ENCODE measurements at regions not wholly inside any gene's neighbourhood (a gene's known extent, or its start where the extent isn't known, plus 50 kb on each side); places are given as distances from the start of the nearest gene placed in this dataset.

DNA sequence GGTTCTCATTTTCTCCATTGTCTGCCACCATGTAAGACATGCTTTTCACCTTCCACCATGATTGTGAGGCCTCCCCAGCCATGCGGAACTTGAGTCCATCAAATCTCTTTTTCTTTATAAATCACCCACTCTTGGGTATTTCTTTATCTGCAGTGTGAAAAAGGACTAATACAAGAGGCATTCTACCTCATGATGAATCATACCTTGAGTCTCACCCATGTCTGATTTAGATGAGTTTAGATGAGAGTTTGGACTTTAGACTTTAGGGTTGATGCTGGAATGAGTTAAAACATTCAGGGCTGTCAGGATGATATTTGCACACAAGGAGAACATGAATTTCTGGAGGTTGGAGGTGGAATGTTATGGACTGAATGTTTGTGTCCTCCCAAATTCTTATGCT, 545.6 kb downstream of the C6orf118 start:
- no peak overlapping the region for H2AK9ac ChIP-seq (replicated peaks; ENCODE audit: low read depth, low read length, poor library complexity)
- no peak overlapping the region for H4K5ac ChIP-seq (ENCODE audit: low read depth, low read length)
- no peak overlapping the region for H3K27ac ChIP-seq (ENCODE audit: insufficient read depth, low read length)
- H3K4me3 ChIP-seq (ENCODE audit: insufficient read depth, low read depth, low read length) = no peak overlapping the region
- dilution Hi-C loops (cut with HindIII; ENCODE audit: low sequenced_read_pairs, unreplicated experiment) (no loop called here), in situ Hi-C loops (cut with MboI; ENCODE audit: low sequenced_read_pairs) (no loop called here), intact Hi-C loops (cut with micrococcal nuclease) (no loop called here)
- no peak overlapping the region for H3K14ac ChIP-seq (replicated peaks; ENCODE audit: low read depth, low read length)
- H3K36me3 ChIP-seq (ENCODE audit: control insufficient read depth, insufficient read depth, low read length) = no peaks in the 10 kb centered on the region
- TF ChIP-seq MXI1 (IDR thresholded peaks at IDR 0.05; ENCODE audit: borderline replicate concordance, low read depth, low read length) (no peak), MAZ (IDR thresholded peaks at IDR 0.05; ENCODE audit: borderline replicate concordance, low read depth, low read length) (no peak), NFE2L2 (IDR thresholded peaks at IDR 0.05; ENCODE audit: low read depth, low read length) (no peak), RCOR1 (IDR thresholded peaks at IDR 0.05; ENCODE audit: insufficient replicate concordance, low read length) (no peak), ELK1 (IDR thresholded peaks at IDR 0.05; ENCODE audit: borderline replicate concordance, low read depth, low read length) (no peak), RFX5 (IDR thresholded peaks at IDR 0.05; ENCODE audit: low read depth, low read length) (no peak), CTCF (conservative IDR thresholded peaks at IDR 0.05; ENCODE audit: low read depth, low read length) (no peak), MAFK (IDR thresholded peaks at IDR 0.05; ENCODE audit: low read depth, low read length) (no peak), CHD1 (IDR thresholded peaks at IDR 0.05; ENCODE audit: low read depth, low read length) (no peak), POLR2A (IDR thresholded peaks at IDR 0.05; ENCODE audit: low read depth, low read length) (no peak), CEBPB (IDR thresholded peaks at IDR 0.05; ENCODE audit: low read depth, low read length) (no peak), RAD21 (IDR thresholded peaks at IDR 0.05; ENCODE audit: low read length) (no peak), FOS (IDR thresholded peaks at IDR 0.05; ENCODE audit: low read depth, low read length) (no peak)
- TF ChIP-seq, protein P1, sequence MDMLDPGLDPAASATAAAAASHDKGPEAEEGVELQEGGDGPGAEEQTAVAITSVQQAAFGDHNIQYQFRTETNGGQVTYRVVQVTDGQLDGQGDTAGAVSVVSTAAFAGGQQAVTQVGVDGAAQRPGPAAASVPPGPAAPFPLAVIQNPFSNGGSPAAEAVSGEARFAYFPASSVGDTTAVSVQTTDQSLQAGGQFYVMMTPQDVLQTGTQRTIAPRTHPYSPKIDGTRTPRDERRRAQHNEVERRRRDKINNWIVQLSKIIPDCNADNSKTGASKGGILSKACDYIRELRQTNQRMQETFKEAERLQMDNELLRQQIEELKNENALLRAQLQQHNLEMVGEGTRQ (IDR thresholded peaks at IDR 0.05; ENCODE audit: low read depth, low read length) = no peak
- H4K8ac ChIP-seq (ENCODE audit: low read depth in 2 of 2, low read length in 2 of 2) = no peak overlapping the region
- H3K56ac ChIP-seq (ENCODE audit: extremely low read depth, insufficient read depth, low read length) = no peak overlapping the region
- H3K4ac ChIP-seq (ENCODE audit: low read depth, low read length) = no peak overlapping the region
- BruUV-seq (replicated peaks) = no TSS peak
- H2AK5ac ChIP-seq (ENCODE audit: low read depth, low read length) = no peak overlapping the region
- no peak overlapping the region for H4K91ac ChIP-seq (ENCODE audit: insufficient read depth, low read depth, low read length)
- no peak overlapping the region for H2BK15ac ChIP-seq (ENCODE audit: low read depth, low read length)
- H3K27me3 ChIP-seq (ENCODE audit: control insufficient read depth, insufficient read depth, low read length) = no peaks in the 10 kb centered on the region
- H3K9me1 ChIP-seq (ENCODE audit: insufficient read depth, low read length) = no peaks in the 10 kb centered on the region
- CTCF ChIA-PET = no interaction called here
- peaks cover 18% of the 10 kb centered on the region for H3K9me3 ChIP-seq (ENCODE audit: control insufficient read depth, insufficient read depth, low read length)
- POLR2A ChIA-PET (ENCODE audit: unreplicated experiment) = no interaction called here
- no peak overlapping the region for H3K9ac ChIP-seq (ENCODE audit: low read depth, low read length)
- H2AFZ ChIP-seq (replicated peaks; ENCODE audit: low read length, poor library complexity) = no peak overlapping the region
- H3K79me1 ChIP-seq (ENCODE audit: low read depth in 1 of 2, low read length in 2 of 2) = no peaks in the 10 kb centered on the region
- WGBS, 2 experiments (ENCODE audit: extremely low coverage in 2 of 2, insufficient read length in 1 of 2) = no CpG with 5 or more reads among the region's 1 CpG
- DNase-seq = no peak
- no peak overlapping the region for H3K4me2 ChIP-seq (ENCODE audit: low read depth, low read length)
- no peak overlapping the region for H3K18ac ChIP-seq (ENCODE audit: low read depth, low read length)
- no peak overlapping the region for H2BK120ac ChIP-seq (ENCODE audit: low read depth, low read length)
- H3K23ac ChIP-seq (ENCODE audit: low read depth, low read length) = no peak overlapping the region
- no peak for ATAC-seq (ENCODE audit: low read depth)
- no peaks in the 10 kb centered on the region for H3K4me1 ChIP-seq (ENCODE audit: control insufficient read depth, insufficient read depth, low read length)
- H2BK5ac ChIP-seq (ENCODE audit: low read depth, low read length, poor library complexity, severe bottlenecking) = no peak overlapping the region
- H2BK20ac ChIP-seq (ENCODE audit: low read depth, low read length) = no peak overlapping the region
- no peaks in the 10 kb centered on the region for H4K20me1 ChIP-seq (ENCODE audit: insufficient read depth, low read length)

Measured in IMR-90 (cell line).